ENCODE measurements at regions not wholly inside any gene's neighbourhood (a gene's known extent, or its start where the extent isn't known, plus 50 kb on each side); places are given as distances from the start of the nearest gene placed in this dataset.
A peak's percentile ranks its signal among the peaks of the same experiment; 100 is the strongest.

DNA sequence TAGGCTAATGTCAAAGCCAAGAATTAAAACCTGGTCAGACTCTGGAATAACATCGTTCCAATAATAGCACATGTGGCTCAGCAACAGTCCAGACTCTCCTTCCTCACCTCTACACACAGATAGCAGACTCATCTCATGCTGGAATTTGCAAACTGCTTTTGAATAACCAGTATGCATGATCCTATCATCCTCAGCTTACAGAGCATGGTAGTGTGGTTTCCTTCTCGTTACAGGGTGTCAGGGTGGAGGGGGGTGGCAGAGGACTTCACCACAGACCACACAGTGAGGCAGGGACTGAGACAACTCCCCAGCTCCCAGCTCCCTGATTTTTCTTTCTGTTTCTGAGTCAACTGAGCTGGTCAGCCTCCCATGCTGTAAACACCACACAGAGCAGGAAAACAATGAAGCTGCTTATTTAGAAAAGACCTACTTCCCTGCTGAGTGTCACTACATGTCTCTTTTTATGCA lies 101.6 kb downstream of the RPL22L1 start (continued):
- TF ChIP-seq, protein P1, sequence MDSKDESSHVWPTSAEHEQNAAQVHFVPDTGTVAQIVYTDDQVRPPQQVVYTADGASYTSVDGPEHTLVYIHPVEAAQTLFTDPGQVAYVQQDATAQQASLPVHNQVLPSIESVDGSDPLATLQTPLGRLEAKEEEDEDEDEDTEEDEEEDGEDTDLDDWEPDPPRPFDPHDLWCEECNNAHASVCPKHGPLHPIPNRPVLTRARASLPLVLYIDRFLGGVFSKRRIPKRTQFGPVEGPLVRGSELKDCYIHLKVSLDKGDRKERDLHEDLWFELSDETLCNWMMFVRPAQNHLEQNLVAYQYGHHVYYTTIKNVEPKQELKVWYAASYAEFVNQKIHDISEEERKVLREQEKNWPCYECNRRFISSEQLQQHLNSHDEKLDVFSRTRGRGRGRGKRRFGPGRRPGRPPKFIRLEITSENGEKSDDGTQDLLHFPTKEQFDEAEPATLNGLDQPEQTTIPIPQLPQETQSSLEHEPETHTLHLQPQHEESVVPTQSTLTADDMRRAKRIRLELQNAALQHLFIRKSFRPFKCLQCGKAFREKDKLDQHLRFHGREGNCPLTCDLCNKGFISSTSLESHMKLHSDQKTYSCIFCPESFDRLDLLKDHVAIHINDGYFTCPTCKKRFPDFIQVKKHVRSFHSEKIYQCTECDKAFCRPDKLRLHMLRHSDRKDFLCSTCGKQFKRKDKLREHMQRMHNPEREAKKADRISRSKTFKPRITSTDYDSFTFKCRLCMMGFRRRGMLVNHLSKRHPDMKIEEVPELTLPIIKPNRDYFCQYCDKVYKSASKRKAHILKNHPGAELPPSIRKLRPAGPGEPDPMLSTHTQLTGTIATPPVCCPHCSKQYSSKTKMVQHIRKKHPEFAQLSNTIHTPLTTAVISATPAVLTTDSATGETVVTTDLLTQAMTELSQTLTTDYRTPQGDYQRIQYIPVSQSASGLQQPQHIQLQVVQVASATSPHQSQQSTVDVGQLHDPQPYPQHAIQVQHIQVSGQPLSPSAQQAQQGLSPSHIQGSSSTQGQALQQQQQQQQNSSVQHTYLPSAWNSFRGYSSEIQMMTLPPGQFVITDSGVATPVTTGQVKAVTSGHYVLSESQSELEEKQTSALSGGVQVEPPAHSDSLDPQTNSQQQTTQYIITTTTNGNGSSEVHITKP (IDR thresholded peaks at IDR 0.05; ENCODE audit: partially characterized antibody), result no peak
- TF ChIP-seq CHD2 (IDR thresholded peaks at IDR 0.05; ENCODE audit: low read depth, low read length) (no peak), RFX1 (IDR thresholded peaks at IDR 0.05) (no peak), MYC (IDR thresholded peaks at IDR 0.05; ENCODE audit: low read depth, low read length) (no peak), MYC (CRISPR knock-in tag; IDR thresholded peaks at IDR 0.05; ENCODE audit: borderline replicate concordance, low read depth) (no peak), RB1 (IDR thresholded peaks at IDR 0.05; ENCODE audit: low read depth) (no peak), SREBF1 (IDR thresholded peaks at IDR 0.05; ENCODE audit: borderline replicate concordance, low read depth, low read length) (no peak), SRSF7 (optimal IDR thresholded peaks at IDR 0.05; ENCODE audit: low read depth, low read length) (no peak), CHD1 (IDR thresholded peaks at IDR 0.05; ENCODE audit: low read length) (no peak), HSF4 (CRISPR knock-in tag; IDR thresholded peaks at IDR 0.05; ENCODE audit: borderline replicate concordance) (peak; percentile 70; the same call in 1 of the 2 replicates), HNRNPLL (IDR thresholded peaks at IDR 0.05; ENCODE audit: low read depth, low read length, poor library complexity, severe bottlenecking) (no peak), KAT2B (IDR thresholded peaks at IDR 0.05; ENCODE audit: low read depth, low read length) (no peak), SMARCE1 (IDR thresholded peaks at IDR 0.05) (no peak), HEY1 (CRISPR knock-in tag; IDR thresholded peaks at IDR 0.05; ENCODE audit: borderline replicate concordance) (no peak), TAF1 (IDR thresholded peaks at IDR 0.05; ENCODE audit: control insufficient read depth, extremely low read depth, insufficient read depth, low read length, severe bottlenecking) (no peak), HNRNPUL1 (IDR thresholded peaks at IDR 0.05; ENCODE audit: low read length) (no peak), RBM17 (IDR thresholded peaks at IDR 0.05; ENCODE audit: borderline replicate concordance, low read depth, low read length) (no peak)
- TF ChIP-seq, protein P2, sequence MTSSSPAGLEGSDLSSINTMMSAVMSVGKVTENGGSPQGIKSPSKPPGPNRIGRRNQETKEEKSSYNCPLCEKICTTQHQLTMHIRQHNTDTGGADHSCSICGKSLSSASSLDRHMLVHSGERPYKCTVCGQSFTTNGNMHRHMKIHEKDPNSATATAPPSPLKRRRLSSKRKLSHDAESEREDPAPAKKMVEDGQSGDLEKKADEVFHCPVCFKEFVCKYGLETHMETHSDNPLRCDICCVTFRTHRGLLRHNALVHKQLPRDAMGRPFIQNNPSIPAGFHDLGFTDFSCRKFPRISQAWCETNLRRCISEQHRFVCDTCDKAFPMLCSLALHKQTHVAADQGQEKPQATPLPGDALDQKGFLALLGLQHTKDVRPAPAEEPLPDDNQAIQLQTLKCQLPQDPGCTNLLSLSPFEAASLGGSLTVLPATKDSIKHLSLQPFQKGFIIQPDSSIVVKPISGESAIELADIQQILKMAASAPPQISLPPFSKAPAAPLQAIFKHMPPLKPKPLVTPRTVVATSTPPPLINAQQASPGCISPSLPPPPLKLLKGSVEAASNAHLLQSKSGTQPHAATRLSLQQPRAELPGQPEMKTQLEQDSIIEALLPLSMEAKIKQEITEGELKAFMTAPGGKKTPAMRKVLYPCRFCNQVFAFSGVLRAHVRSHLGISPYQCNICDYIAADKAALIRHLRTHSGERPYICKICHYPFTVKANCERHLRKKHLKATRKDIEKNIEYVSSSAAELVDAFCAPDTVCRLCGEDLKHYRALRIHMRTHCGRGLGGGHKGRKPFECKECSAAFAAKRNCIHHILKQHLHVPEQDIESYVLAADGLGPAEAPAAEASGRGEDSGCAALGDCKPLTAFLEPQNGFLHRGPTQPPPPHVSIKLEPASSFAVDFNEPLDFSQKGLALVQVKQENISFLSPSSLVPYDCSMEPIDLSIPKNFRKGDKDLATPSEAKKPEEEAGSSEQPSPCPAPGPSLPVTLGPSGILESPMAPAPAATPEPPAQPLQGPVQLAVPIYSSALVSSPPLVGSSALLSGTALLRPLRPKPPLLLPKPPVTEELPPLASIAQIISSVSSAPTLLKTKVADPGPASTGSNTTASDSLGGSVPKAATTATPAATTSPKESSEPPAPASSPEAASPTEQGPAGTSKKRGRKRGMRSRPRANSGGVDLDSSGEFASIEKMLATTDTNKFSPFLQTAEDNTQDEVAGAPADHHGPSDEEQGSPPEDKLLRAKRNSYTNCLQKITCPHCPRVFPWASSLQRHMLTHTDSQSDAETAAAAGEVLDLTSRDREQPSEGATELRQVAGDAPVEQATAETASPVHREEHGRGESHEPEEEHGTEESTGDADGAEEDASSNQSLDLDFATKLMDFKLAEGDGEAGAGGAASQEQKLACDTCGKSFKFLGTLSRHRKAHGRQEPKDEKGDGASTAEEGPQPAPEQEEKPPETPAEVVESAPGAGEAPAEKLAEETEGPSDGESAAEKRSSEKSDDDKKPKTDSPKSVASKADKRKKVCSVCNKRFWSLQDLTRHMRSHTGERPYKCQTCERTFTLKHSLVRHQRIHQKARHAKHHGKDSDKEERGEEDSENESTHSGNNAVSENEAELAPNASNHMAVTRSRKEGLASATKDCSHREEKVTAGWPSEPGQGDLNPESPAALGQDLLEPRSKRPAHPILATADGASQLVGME (CRISPR knock-in tag; IDR thresholded peaks at IDR 0.05), result no peak
- TF ChIP-seq, protein P3, sequence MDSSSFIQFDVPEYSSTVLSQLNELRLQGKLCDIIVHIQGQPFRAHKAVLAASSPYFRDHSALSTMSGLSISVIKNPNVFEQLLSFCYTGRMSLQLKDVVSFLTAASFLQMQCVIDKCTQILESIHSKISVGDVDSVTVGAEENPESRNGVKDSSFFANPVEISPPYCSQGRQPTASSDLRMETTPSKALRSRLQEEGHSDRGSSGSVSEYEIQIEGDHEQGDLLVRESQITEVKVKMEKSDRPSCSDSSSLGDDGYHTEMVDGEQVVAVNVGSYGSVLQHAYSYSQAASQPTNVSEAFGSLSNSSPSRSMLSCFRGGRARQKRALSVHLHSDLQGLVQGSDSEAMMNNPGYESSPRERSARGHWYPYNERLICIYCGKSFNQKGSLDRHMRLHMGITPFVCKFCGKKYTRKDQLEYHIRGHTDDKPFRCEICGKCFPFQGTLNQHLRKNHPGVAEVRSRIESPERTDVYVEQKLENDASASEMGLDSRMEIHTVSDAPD (CRISPR knock-in tag; IDR thresholded peaks at IDR 0.05), result no peak

Measured in K562 (cell line).